ENCODE measurements at regions not wholly inside any gene's neighbourhood (a gene's known extent, or its start where the extent isn't known, plus 50 kb on each side); places are given as distances from the start of the nearest gene placed in this dataset.

DNA sequence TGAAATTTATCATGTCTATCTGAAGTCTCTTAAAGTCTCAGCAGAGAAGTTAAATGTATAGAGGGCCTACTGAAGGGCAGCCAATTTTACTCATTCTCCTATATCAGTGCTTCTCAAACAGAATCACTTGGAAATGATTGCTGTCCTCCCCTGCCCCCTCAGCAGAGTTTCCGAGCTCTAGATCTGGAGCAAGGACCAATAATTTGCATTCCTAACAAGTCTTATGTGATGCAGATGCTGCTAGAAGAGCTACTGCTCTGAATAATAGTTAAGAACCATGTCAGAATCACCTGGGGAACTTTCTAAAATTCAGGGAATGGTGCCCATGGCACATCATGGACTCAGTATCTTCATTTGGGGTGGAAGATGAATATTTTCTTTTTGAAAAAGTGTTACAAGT is 105.6 kb upstream of the EPHA4 start:
- Histone ChIP-seq H3K4me3 (no peak overlapping the region), H3K4me1 (no peaks in the 10 kb centered on the region), H3K27me3 (0 out of 2 replicates have a peak, but pooled peaks cover 4% of the 10 kb centered on the region), H3K27ac (no peak overlapping the region), H3K9me3 (replicated peaks) (no peaks in the 10 kb centered on the region), H3K36me3 (no peaks in the 10 kb centered on the region)
- DNase-seq = no peak

DNA sequence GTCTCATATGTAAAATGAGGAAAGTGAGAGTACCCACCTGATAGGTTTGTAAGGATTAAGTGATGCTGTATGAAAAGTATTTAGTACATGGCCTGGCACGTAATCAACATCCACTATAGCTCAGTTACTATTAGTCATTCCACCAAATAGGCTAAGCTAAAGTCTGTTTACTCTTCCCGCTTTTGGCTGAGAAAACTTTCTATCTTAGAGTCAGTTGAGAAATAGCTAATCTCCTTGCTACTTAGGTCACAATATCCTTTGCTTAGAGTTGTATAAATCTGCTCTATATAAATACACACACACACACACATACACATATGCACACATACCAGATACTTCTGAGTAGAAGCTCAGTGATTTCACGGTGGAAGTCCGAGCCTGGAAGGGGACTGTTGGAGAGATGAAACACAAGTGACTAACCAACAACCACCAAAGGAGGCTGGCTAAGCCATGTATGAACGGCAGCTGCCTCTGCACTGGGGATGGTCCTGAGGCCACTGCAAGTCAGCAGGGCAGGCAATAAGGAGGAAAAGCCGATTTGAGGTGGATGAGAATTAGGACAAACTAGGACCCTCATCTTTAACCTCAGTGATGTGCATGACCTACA is 104.6 kb upstream of the EPHA4 start:
- no peaks in the 10 kb centered on the region for H3K9me3 ChIP-seq (replicated peaks)
- 0 out of 2 replicates have a peak, but pooled peaks cover 4% of the 10 kb centered on the region for H3K27me3 ChIP-seq
- no peak overlapping the region for H3K27ac ChIP-seq
- no peak overlapping the region for H3K4me3 ChIP-seq
- H3K36me3 ChIP-seq = no peaks in the 10 kb centered on the region
- no peaks in the 10 kb centered on the region for H3K4me1 ChIP-seq
- DNase-seq = peak; percentile 14 to 31

DNA sequence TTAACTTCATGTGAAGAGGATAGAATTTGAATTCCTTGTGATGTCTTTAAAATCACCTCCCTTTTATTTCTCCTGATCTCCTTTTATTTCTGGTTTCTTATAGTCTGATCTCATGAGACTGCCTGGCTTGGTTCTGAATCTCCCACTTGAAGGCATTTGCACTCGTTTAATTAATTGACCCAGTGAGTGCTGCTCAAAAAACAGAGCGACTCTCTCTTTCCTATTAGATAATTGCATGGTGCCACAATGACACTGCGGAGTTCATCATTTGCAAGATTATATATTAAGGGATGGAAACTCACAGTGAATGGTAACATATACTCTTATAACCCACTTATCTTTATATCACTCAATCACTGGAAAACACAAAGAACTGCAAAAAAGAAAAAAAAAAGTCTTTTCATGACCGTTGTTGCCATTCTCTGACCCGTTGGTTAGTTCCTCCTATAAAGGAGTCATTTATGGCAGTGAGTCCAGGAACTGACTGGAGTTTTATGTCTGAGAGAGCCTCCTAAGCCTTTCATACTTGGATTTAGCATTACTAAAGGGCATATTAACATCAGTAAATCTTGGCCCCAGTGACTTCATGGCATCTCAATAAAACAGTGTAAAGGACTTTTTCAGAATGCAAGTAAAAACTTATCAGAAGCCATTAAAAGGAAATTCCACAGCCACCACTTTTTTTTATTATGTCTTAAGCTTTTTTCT is 103.3 kb upstream of the EPHA4 start:
- 0 out of 2 replicates have a peak, but pooled peaks cover 4% of the 10 kb centered on the region for H3K27me3 ChIP-seq
- no peaks in the 10 kb centered on the region for H3K36me3 ChIP-seq
- no peaks in the 10 kb centered on the region for H3K4me1 ChIP-seq

DNA sequence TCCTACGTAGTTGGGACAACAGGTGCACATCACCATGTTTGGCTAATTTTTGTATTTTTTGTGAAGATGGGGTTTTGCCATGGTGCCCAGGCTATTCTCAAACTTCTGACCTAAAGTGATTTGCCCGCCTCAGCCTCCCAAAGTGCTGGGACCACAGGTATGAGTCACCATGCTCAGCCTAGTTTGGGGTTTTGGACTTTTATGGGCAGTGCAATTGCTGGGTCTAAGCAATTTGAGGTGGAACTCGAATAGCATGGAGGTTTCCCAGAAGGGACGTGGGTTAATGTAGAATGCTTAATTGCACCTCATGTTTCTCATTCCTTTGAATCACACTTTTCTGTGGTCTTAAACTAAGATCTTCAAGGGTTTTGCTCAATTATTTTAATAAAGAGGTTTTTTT is 102.3 kb upstream of the EPHA4 start:
- Histone ChIP-seq H3K27me3 (0 out of 2 replicates have a peak, but pooled peaks cover 4% of the 10 kb centered on the region), H3K36me3 (no peaks in the 10 kb centered on the region), H3K27ac (no peak overlapping the region), H3K4me3 (no peak overlapping the region), H3K4me1 (no peaks in the 10 kb centered on the region), H3K9me3 (replicated peaks) (no peaks in the 10 kb centered on the region)
- no peak for DNase-seq

More for the DNA sequence above, 103.3 kb upstream of the EPHA4 start:
- DNase-seq = no peak
- Histone ChIP-seq H3K9me3 (replicated peaks) (no peaks in the 10 kb centered on the region), H3K4me3 (no peak overlapping the region), H3K27ac (no peak overlapping the region)

DNA sequence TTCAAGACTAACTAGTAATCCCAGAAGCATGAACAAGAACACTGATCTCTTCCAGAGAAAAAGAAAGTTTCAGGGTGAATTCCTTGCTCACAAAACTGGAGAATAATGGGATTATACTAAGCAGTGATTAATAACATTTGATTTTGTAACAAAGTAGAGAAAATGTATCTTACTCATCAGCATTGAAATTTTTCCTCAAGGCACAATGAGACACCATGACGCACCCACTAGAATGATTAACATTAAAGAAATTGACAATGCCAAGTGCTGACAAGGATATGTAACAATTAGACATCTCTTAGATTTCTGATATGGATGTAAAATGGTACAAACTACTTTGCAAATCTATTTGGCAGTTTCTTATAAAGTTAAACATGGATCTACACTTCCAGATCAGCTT is 101.1 kb upstream of the EPHA4 start:
- Histone ChIP-seq H3K4me3 (no peak overlapping the region), H3K27me3 (0 out of 2 replicates have a peak, but pooled peaks cover 4% of the 10 kb centered on the region), H3K36me3 (no peaks in the 10 kb centered on the region), H3K27ac (no peak overlapping the region), H3K4me1 (no peaks in the 10 kb centered on the region), H3K9me3 (replicated peaks) (no peaks in the 10 kb centered on the region)
- no peak for DNase-seq

DNA sequence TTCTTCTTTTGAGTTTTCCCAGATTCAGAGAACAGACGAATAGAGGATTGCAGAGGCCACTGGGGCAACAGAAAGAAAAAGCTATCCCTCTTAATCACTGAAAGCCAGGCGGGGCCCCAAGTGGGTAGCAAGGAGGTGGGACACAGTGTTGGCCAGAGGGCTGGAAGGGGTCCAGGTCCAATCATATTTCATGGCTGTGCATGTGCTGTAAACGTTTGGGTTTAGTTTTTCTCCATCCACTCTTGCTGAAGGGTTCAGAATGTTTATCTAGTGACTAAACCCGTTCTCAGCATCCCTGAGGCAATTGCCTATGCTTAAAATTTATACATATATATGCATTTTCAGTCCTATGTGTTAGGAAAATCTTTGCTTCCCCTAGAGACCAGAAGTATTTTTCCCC is 99.4 kb upstream of the EPHA4 start:
- no peaks in the 10 kb centered on the region for H3K36me3 ChIP-seq
- H3K4me1 ChIP-seq = no peaks in the 10 kb centered on the region
- no peaks in the 10 kb centered on the region for H3K9me3 ChIP-seq (replicated peaks)
- no peak overlapping the region for H3K4me3 ChIP-seq
- peak in 1 of 2 experiments; percentile 5 for DNase-seq
- 0 out of 2 replicates have a peak, but pooled peaks cover 4% of the 10 kb centered on the region for H3K27me3 ChIP-seq
- H3K27ac ChIP-seq = no peak overlapping the region

DNA sequence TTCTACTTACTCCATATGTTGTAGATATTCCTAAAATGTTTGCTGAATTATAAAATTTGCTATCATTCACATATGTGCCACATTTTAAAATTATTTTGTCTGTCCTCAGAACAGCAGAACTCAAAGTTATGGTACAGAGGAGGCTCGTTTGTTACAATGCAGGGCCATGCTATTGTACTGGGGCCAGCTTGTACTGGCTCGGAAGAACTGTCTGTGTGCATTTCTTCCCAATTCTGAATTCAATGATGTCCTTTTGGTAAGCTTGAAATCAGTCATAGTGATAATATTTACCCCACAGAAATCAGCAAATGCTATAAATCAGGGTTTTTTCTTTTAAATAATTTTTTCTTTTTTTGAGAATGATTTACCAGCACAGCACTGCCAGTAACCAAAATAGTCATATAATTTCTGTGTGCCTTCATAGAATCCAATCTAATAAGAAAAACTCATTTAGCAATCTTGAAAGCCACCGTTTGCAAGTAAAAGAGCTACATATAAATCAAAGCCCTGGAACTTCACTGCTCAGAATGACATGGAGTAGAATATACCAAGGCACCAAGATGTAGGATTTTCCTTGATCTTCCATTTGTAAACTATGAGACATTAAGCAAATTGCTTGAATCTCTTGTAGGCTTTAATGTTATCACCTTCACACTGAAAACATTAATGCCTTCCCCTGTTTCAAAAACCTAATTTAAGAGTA is 90.7 kb upstream of the EPHA4 start:
- H3K9me3 ChIP-seq (replicated peaks) = no peaks in the 10 kb centered on the region
- H3K36me3 ChIP-seq = no peaks in the 10 kb centered on the region
- H3K4me1 ChIP-seq = no peaks in the 10 kb centered on the region
- no peak for DNase-seq
- no peak overlapping the region for H3K27ac ChIP-seq
- H3K27me3 ChIP-seq = no peaks in the 10 kb centered on the region
- H3K4me3 ChIP-seq = no peak overlapping the region

DNA sequence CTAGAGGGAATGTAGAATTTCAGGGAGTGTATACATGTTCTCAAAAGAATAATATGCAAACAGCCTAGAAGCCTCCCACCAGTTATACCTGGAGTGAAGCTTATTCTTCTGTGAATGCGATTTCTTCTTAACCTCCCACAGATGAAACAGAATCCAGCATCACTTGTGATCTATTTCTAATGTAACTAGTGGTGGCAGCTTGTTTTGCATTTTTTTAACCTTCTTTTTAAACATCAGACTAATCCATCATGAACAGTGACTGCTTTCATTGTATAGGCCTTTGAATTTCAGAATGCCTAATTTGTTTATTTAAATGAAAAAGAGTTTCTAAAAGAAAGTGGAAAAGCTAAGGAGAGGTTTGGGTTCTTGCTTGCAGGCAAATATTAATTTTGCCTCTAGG is 85.7 kb upstream of the EPHA4 start:
- no peaks in the 10 kb centered on the region for H3K27me3 ChIP-seq
- DNase-seq = no peak
- peaks cover 4% of the 10 kb centered on the region for H3K4me1 ChIP-seq
- no peaks in the 10 kb centered on the region for H3K36me3 ChIP-seq
- no peak overlapping the region for H3K4me3 ChIP-seq
- H3K27ac ChIP-seq = no peak overlapping the region
- H3K9me3 ChIP-seq (replicated peaks) = no peaks in the 10 kb centered on the region

DNA sequence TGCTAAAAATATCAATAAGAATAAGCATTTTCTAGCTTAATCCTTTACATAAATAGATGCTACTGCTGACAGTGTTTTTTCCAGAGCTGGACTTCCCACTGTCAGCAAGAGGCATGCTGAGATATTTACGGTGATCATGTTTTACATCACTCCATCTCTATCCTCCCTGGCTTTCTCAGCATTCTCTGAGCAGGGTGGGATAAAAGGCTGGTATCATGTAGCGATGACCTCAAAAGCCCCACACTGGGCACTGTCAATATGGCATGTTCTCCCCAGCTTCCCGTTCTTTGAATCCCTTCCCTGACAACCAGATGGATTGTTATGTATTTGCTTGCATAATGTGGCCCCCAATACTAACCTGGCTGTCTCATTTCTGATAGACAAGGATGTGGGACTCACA is 83.2 kb upstream of the EPHA4 start:
- Histone ChIP-seq H3K27me3 (no peaks in the 10 kb centered on the region), H3K36me3 (no peaks in the 10 kb centered on the region), H3K27ac (no peak overlapping the region), H3K4me1 (peaks cover 10% of the 10 kb centered on the region), H3K4me3 (no peak overlapping the region), H3K9me3 (replicated peaks) (no peaks in the 10 kb centered on the region)
- DNase-seq = no peak

DNA sequence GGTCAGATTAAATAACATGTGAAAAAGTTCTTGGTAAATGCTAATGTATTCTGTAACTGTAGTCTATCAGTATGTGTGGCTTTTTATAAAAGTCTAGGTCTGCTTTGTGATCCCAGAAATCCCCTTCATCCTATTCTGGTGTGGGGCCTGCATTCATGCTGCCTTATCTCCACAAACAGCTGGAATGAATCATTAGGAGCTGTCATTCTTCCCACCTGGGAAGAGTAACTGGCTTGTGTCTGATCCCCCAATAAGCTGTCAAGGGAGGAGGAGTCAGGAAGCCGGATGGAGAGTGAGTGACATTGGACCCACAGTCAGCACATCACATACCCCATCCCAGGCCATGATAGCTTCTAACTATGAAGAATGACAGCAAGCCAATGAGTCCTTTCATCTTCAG is 81.1 kb upstream of the EPHA4 start:
- Histone ChIP-seq H3K4me3 (no peak overlapping the region), H3K36me3 (no peaks in the 10 kb centered on the region), H3K9me3 (replicated peaks) (no peaks in the 10 kb centered on the region), H3K27me3 (no peaks in the 10 kb centered on the region), H3K27ac (peak overlapping the region; percentile 67), H3K4me1 (peaks cover 10% of the 10 kb centered on the region)
- peak; percentile 31 to 64 for DNase-seq

DNA sequence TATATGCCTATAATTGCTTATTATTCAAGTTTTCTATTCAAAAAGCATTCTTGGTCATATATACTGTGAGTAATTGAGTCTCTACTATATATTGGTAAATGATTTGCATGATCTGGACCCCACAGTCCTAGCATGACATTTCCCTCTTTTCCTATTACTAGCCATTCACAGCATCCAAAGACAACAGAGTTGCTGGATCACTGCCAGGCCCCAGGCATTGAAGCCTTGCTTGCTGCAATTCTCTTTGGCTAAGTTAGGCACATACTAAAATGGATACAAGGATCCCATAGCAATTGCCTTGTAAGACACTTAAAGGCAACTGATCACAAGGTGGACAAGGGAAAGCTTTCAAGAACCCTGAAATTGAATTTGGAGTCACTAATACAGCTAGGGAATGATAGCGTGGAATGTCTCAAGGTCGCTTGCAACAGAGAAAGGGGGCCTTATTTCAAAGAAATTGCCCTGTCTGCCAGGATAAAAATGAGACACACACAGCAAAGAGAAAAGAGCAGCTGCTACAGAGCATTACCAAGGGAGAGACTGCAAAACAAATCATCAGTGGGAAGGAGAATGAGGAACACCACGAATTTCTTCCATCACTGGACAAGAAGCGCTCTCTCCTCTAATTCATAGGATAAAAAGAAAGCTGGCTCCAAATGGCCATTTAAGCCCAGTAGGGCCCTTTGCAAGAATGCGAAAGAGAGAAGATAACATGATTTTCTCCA is 77.1 kb upstream of the EPHA4 start:
- H3K4me1 ChIP-seq = peaks cover 10% of the 10 kb centered on the region
- H3K36me3 ChIP-seq = no peaks in the 10 kb centered on the region
- no peak overlapping the region for H3K4me3 ChIP-seq
- H3K9me3 ChIP-seq (replicated peaks) = no peaks in the 10 kb centered on the region
- no peaks in the 10 kb centered on the region for H3K27me3 ChIP-seq
- peak; percentile 24 to 59 for DNase-seq
- no peak overlapping the region for H3K27ac ChIP-seq

DNA sequence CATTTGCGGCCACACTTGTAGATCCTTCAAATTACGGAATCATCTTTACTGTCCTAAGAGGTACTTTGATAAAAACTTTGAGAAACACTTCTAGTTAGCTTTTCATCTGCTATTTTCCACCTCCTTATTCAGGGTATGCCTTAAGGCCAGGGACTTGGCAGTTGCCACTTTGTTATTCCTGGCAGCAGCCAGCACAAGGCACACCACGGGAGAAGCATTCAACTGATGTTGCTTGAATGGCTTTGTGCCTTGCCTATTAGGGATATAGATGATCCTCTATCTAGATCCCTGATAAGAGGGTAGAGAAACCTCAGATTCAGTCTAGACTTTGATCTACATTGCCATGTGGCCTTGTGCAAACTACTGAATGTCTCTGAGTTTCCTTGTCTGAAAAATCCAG is 70.3 kb upstream of the EPHA4 start:
- Histone ChIP-seq H3K9me3 (replicated peaks) (no peaks in the 10 kb centered on the region), H3K4me1 (no peaks in the 10 kb centered on the region), H3K27ac (no peak overlapping the region), H3K4me3 (no peak overlapping the region), H3K27me3 (no peaks in the 10 kb centered on the region), H3K36me3 (no peaks in the 10 kb centered on the region)
- no peak for DNase-seq

DNA sequence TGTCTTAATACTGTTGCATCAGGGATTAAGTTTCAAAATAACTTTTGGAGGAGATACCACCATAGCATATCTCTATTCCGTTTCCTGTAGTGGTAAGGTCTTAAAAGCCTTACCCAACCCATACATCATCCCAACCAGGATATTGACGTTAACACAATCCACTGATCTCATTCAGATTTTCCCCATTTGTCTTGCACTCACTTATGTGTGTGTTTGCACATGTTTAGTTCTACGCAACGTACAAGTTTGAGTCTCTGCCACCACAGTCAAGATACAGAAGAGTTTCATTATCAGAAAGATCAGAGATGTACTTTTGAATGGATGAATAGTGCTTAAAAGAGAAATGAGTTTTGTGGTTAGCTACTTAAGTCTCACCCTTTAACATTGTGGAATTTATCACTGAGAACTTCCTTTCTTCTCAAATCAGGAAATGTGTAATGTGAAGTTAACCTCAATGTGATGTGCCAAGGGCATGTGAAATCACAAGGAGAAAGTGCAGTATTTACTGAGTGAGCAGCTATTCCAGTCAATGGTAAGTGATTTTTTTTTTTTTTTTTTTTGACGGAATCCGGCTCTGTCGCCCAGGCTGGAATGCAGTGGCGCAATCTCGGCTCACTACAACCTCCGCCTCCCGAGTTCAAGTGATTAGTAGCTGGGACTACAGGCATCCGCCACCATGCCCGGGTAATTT is 69.2 kb upstream of the EPHA4 start:
- Histone ChIP-seq H3K36me3 (no peaks in the 10 kb centered on the region), H3K27me3 (no peaks in the 10 kb centered on the region), H3K4me1 (no peaks in the 10 kb centered on the region), H3K9me3 (replicated peaks) (no peaks in the 10 kb centered on the region), H3K27ac (no peak overlapping the region), H3K4me3 (no peak overlapping the region)
- no peak for DNase-seq

DNA sequence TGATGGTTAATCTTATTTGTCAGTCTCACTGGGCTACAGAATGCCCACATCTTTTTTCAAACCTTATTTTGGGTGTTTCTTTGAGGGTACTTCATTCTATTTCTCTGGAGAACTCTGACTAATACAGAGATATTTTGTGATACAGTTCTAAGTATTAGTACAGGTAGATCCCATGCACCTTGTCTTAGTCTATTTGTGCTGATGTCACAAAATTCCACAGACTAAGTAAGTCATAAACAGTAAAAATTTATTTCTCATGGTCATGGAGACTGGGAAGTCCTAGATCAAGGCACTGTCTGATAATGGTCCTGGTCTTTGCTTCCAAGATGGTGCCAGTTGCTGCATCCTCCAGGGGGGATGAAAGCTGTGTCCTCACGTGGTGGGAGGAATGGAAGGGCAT is 68.6 kb upstream of the EPHA4 start:
- Histone ChIP-seq H3K9me3 (replicated peaks) (no peaks in the 10 kb centered on the region), H3K27ac (no peak overlapping the region), H3K36me3 (no peaks in the 10 kb centered on the region), H3K4me1 (no peaks in the 10 kb centered on the region), H3K27me3 (no peaks in the 10 kb centered on the region), H3K4me3 (no peak overlapping the region)
- DNase-seq = no peak
